HG03378 (cell line): ENCODE measurements at regions not wholly inside any gene's neighbourhood (a gene's known extent, or its start where the extent isn't known, plus 50 kb on each side); places are given as distances from the start of the nearest gene placed in this dataset.

Experiments used
- ATAC-seq: cut with Tn5 transposase; IDR thresholded peaks from one replicate; pipeline ENCODE4 v1.9.1; 2021; ENCODE audit warnings: mild to moderate bottlenecking, moderate library complexity; ENCODE audit not compliant: unreplicated experiment

DNA sequence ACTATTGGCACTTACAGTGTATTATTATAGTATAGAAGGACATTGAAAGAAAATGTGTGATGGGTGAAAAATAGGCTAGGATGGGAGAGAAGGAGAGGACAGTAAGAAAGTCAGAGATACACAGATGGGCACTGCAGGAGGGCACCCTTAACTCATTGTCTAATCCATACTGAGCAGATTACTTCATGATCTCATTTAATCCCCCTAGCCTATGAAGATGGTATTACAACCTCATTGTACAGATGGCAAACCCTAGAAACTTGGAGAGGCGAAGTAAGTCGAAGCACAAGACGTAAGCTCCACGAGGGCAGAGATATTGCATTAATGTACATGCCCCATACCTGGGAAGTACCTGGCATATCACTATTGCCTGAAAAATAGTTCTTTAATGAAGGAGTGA lies 346.9 kb upstream of the DAB1 start:
- ATAC-seq, result peak; percentile 59

DNA sequence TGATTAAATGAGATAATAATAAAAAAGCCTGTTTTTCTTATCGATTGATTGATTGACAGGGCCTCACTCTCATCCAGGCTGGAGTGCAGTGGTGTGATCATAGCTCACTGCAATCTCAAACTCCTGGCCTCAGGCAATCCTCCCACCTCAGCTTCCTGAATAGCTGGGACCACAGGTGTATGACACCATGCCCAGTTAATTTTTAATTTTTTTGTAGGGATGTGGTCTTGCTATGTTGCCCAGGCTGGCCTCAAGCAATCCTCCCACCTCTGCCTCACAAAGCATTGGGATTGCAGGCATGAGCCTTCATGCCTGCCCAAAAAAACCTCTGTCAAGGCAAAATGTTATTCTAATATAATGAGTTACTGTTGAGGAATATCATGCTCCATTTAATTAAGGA lies 346.4 kb upstream of the DAB1 start:
- ATAC-seq, result no peak

DNA sequence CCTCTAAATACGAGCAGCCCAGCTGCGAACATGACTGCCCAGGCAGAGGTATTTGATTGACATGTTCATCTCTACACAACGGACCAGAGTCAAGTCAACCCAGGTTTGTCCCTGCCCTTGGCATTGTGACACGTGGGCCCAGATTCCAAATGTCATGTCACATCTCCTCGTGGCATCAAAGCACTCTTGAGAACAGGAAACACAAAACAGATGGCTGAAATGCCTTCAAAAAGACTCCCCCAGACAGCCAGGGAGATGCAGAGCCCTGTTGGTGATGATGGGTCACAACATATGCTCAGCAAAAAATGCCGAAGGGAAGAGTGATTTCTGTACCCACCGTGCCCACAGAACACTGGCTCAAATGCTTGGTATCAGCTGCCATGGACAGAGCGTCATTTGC lies 337.8 kb upstream of the DAB1 start:
- ATAC-seq, result no peak

DNA sequence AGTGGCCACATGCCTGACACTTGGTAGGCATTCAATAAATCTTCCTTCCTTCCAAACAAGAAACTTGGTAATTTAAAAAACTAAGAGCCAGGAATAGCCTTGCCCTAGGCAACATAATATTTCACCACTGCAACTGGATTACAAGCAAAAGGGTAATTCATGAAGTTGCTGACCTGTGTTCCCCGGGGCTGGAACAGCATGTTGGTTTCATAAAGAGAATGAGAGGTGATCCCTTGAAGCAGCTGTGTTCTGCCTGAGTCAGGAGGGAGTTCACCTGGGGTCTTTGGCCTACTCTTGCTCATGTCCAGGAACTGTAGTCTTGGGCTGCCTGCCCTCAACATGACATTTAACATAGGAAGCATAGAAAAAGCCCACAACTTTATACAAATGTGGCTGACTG lies 329.0 kb upstream of the DAB1 start:
- no peak for ATAC-seq

DNA sequence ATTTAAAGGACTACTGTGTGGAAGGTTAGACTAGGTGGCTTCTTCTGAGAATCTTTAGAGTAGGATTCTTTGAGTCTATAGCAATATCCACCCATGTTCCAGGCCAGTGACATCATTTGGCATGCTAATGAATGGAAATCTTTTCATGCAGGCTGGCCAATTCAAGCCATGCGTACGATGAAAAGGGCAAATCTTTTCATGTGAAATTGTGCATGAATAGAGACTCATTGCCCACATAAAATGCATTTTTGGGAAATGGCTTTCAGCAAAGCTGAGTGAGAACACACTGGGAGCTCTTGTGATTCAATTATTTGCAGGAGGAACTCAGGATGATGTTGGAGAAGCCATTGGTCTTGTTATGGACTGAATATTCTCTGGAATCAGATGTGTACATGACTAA lies 324.9 kb upstream of the DAB1 start:
- no peak for ATAC-seq

DNA sequence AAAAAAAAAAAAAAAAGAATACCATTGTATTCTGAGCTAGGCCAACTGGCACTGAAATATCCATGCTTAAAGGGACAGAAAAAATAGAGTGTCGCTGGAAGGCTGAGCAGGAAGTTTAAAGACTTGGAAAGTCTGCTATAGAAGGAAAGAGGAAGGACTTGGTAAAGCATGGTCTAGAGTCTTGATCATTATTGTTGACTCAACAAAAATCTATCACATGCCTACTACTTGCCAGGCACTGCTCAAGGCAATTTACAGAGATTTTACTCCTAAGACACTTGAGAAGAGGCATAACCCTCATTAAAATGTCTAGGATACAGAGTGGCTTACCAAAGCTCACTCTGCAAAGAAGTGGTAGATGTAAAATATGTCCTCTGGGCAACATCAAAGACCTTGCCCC lies 324.0 kb upstream of the DAB1 start:
- ATAC-seq, result no peak

DNA sequence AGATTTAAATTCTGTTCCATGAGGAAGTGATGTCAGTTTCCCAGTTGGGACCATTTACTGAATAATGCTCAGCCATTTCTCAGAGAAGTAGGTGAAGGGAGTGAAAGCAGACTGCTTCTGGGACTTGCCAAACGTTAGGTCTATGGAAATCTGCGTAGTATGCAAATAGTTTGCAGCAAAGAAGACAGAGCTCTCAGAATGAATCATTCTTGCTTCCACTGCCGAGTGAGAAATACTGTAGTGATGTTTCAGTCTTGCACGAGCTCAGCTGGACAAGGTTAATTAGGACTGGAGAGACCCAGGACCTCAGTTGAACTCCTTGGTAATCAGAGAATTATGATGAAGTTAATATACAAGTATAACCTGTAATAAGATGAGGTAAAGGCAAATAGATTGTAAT lies 317.7 kb upstream of the DAB1 start:
- ATAC-seq, result peak; percentile 84

DNA sequence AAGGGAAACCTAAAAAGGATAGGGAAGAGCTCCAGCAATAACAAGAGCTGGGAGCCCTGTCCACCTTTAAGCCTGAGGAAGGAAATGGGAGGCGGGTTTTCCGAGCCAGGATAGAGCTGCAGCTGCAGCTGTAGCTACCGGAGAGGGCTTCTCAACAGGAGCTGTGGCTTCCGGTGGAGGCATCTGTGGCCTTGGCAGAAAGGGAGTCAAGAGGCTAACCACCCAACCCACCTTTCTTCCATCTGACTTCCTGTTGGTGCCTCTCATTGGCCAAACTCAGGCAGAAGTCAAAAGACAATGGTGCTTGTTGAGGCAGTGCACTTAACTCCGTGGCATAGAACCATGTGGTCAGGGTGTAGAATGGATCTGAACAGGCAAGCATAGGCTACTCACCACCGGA lies 313.1 kb upstream of the DAB1 start:
- ATAC-seq, result no peak

DNA sequence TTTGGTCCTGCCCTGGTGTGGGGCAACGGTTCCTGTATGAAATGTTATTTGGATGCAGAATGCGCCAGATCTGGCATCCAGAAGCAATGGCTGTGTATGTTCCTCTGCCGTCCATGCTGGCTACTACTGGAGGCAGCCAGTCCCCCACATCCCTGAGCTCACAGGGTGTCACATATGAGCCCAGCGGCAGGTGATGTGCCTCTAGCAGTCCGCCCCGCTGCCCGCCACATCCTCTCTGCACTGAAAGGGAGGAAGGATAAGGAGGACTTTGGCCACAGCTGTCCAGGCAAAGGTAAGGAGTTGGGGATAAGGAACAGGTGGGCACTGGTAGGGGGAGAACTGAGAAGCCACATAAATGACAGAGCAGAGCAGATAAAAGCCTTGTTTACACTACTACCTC lies 305.3 kb upstream of the DAB1 start:
- no peak for ATAC-seq

DNA sequence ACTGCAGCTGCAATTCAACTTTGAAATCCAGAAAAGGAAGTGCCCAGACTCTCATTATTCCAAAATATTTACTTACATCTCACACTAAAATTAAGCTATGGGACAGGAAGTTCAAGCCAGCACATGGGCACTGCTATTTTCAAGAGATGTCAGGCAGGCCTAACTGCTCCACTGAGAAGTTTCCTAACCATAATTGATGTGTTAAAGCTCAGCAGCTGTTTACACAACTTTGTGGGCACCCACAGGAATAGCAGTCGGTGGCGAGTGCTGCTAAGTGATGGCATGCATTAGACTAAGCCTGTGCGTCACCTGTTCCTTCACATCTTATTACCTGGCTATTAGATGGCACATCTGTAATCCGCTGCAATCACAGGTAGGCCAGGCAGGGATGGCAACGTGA lies 303.3 kb upstream of the DAB1 start:
- ATAC-seq, result no peak

DNA sequence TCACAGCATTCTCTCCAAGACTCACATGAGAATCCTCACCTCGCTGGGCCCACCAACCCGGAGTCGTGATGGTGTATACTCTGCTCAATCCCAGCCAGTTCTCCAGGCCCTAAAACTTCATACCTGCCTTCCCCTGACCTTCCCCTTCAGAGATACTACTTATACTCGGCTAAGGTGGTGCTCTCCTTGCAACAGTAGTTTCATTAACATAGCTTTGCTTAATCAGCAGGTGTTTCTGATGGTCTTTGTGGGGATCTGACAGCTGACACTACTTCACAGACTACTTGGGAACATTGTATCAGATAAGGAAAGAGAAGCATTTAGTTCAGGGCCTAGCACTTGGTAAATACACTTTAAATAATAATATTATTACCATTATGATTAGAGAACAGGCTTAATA lies 301.5 kb upstream of the DAB1 start:
- ATAC-seq, result no peak

DNA sequence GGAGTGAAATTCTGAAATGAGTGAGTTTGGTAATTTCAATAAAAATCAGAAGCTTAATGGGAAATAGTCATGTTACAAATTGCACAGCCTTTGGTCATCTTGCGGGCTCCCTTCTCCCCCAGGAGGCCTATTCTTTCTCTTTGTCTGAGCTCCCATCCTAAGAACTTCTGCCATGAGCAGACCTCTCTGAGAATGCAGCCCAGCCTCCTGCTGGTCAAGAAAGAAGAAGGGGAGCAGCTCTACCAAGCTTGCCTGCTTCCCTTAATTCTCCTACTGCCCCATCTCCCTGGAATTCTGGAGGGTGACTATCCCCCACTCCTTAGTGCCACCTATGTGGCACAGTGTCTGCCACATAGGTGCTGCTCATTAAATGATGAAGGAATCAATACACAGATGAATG lies 300.7 kb upstream of the DAB1 start:
- no peak for ATAC-seq

DNA sequence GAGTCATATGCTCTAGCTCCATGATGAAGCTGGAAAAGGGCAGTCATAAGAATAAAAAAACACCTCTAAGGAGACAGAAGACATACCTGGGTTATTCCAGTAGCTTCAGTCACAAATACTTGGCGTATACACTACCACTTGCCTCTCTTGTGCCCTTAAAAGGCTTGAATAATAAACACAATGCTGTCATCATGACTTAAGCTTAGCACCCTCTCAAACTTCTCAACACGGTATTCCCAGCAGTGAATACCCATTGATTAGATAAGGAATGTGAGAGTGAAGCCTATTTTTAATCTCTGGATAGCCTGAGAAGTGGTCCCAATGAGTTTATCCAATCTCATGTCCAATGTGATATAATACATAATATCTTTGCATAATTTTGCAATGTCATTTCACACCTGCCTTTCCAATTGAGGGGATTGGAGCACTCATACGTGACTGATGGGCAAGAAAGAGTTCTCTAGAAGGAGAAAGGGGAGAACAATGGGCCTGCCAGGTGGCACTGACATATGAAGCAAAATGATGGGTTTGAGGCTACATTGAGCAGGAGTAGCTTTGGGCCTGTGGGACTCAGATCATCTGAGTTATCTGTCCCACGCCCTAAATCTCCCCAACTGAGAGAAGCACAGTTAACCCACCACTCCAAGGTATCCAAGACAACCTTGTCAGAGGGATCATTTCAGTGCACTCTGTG lies 298.6 kb upstream of the DAB1 start:
- no peak for ATAC-seq

DNA sequence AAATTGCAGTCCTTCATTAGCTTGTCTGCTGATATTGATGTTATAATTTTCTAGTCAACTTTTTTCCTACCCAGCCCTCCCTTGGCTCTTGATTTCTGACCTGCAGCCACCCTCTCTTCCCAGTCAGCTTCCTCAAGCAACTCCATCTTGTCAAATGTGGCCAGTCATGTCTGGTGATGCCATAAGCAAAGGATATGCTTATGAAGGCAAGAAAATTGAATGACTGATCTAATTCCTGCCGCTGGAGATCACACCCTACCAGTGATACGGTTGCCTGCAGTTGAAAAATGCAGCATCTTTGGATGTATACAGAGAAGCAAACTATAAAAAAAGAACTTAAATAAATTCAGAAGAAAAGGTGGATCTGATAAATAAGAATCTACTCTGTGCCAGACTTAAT lies 297.1 kb upstream of the DAB1 start:
- ATAC-seq, result no peak

DNA sequence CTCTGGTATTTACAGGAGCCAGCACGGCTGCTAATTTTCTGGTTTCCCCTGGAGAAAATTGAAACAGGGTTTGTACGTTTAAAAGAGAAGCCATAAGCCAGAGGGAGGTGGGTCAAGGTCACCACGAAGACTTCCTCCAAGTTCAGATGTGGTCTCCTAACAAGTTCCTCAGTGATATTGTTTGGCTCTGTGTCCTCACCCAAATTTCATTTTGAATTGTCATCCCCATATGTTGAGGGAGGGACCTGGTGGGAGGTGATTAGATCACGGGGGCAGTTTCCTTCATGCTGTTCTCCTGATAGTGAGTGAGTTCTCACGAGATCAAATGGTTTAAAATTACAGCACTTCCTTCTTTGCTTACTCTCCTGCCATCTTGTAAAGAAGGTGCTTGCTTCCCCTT lies 295.4 kb upstream of the DAB1 start:
- ATAC-seq, result no peak

DNA sequence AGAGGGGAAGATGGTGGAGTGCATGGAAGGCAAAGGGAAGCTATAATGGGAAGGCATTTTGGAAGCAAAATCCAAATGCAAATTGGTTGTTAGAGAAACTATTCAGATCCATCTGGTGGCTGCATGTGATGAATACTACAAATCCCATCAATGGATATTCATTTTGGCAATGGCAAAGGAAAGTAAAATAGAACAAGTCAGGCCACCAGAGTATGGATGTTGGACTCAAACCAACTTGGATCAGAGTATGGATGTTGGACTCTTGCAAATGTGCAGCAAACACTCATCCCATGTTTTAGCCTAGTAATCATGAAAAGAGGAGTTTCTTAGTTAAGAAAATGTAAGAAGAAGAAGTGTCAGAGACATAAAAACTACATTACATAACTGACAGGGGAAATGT lies 289.6 kb upstream of the DAB1 start:
- ATAC-seq, result no peak

DNA sequence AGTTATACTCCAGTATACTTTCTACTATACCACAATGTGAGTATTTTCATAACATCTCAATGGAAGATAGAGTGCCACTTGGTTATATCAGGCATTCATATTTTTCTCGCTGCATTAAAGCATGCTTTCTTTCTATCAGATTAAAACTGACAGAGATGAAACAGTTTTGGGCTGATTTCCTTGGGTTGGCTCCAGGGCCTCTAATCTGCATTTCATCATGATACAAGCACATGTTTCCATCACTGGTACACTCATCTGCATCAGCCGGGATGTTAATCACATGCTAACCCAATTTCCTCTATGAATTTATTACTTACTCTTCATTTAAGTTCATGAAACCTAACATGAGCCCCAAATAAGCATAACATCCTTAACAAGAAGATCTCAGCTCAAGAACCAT lies 289.0 kb upstream of the DAB1 start:
- no peak for ATAC-seq

DNA sequence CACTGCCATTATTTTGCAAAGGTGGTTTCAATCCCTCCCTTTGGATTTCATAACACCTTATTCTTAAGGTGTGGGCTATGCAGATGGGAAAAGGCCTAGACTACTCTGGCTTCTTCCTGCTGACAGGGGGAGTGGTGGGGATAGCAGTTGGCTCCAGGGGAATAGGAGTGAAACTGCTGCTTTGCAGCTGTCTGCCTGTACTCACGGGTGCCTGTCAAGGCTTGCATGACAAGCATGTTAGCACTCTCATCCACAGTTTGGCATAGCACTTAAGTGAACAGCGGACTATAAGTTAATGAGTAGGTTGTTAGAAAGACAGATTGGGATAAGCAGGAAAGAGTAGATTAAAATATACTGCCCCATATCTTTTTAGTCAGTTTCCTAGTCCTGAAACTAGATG lies 287.5 kb upstream of the DAB1 start:
- ATAC-seq, result no peak

DNA sequence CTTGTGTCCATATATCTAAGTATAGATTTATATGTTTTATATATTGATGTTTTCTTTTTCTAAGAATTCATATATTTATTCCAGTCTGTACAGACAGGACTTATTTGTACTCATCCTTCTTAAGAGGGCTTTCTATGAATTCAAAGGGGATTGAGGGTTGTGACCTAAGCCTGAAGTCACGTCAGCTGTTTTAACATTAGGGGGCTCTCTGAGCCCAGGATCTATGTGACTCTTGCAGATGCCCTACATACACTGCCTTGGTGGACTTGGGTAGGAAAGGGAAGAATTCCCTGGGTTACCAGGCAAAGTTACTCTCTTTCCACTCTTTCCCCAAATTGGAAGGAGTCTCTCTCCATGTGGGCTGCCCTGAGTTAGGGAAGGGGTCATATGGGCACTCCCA lies 283.8 kb upstream of the DAB1 start:
- ATAC-seq, result no peak

DNA sequence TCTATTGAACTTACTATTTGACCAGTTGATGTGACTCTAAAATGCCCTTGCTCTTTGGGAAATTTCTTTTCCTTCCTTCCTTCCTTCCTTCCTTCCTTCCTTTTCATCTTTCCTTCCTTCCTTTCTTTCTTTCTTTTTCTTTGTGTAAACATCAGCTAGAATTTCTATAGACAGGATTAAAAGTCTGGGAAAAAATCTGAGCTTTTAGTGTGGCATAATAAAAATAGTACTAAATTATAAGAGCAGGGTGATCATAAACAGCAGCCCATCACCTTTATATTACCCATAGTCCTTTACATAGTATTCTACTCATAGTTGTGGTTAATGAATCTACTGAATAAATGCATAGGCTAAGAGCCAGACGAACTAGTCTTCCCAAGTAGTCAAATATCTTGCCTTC lies 281.0 kb upstream of the DAB1 start:
- no peak for ATAC-seq

DNA sequence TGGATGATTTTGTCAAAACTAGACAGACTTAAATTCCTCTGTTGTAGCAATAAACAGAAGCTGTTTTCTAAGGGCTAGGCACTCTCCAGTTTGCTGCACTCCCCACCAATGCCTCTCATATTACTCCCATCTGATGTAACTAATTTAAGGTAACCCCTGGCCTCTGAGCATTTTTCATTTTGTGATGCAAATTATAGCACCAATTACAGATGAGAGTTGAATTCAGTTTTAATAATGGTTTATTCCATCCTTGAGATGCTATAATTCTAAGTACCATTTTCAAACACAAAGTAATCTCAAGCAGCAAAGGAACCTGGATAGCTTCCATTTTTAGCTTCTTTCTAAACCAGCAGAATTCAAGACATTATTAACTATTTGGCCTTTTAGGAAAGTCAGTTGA lies 280.4 kb upstream of the DAB1 start:
- ATAC-seq, result no peak

DNA sequence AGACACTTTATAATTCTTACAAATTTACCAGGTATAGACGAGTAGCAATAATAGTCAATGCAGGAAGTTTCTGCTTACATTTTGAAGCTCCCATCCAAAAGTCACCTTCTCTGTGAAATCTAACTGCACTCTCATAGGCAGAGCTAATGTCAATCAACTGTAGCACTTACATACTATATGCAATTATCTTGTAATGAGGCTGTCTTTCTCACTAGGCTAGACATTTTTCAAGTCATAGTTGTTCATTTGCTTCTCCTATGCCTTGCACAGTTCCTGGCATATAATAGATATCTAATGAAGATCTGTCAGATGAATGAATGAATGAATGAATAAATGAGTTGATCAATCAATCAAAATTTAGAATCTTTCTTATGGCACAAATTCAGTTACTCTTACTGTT lies 273.0 kb upstream of the DAB1 start:
- ATAC-seq, result no peak

DNA sequence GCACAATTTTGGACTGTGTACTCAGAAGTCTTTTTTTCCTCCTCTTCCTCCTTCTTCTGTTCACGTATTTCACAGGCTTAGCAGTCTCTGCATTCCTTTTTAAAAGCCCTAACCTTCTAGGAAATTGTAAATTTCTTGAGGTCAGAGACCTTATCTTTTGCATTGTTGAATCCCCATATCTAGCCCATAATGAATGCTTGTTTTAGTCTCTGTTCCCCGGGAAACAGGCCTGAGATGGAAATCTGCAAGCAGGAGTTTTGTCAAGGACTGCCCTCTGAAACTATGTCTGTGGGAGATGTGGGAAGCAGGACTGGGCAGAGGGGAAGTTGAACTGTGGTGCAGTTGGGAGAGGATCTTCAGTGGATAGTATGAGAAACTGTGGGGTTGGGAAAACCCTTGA lies 272.2 kb upstream of the DAB1 start:
- no peak for ATAC-seq

DNA sequence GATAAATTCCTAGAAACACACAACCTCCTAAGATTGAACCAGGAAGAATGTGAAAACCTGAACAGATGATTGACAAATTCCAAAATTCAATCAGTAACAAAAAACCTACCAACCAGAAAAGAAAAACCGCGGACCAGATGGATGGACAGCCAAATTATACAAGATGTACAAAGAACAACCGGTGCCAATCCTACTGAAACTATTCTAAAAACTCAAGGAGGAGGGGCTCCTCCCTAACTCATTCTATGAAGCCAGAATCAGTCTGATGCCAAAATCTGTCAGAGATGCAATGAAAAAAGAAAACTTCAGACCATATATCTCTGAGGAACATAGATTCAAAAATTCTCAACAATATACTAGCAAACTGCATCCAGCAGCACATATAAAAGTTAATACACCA lies 262.4 kb upstream of the DAB1 start:
- ATAC-seq, result no peak
